ENCODE measurements at regions not wholly inside any gene's neighbourhood (a gene's known extent, or its start where the extent isn't known, plus 50 kb on each side); places are given as distances from the start of the nearest gene placed in this dataset.

DNA sequence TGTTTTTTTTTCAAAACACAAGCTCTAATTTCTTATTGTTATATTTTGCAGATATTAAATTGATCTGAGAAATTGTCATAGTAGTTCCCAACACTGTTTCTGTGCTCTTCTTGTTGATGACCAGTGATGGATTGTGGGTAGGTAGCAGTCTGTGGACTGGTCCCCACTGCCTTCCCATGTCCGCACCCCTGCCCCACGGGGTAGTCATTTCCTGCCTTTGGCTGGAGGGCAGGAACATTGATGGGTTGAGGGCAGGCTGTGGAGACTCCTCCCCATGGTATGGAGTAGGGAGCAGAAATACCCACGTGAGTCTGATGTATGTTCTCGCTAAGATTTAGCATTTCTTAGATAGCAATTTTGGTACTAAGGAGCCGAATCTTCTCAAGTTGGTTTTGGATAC, 762.0 kb downstream of the CDH8 start:
- no peak for DNase-seq
- H3K36me3 ChIP-seq: no peaks in the 10 kb centered on the region
- intact Hi-C loops (cut with DNase I; ENCODE audit: low total_unique reads): no loop called here
- no peaks in the 10 kb centered on the region for H3K27me3 ChIP-seq
- H3K4me1 ChIP-seq: no peaks in the 10 kb centered on the region
- peaks cover 0 to 7% (median 2%) of the 10 kb centered on the region in 4 donors for H3K9me3 ChIP-seq
- TF ChIP-seq POLR2AphosphoS5 (IDR thresholded peaks at IDR 0.05): no peak
- H3K27ac ChIP-seq: no peak overlapping the region
- 82 to 94% (median 89%) methylated on average over 5 of the region's 5 CpGs for WGBS, 5 donors
- H3K4me3 ChIP-seq: no peak overlapping the region

- Histone ChIP-seq H3K36me3 (no peaks in the 10 kb centered on the region), H3K9me3 (peaks cover 0 to 7% (median 2%) of the 10 kb centered on the region in 4 donors), H3K27ac (no peak overlapping the region), H3K27me3 (no peaks in the 10 kb centered on the region), H3K4me3 (no peak overlapping the region), H3K4me1 (no peaks in the 10 kb centered on the region)
- TF ChIP-seq POLR2AphosphoS5 (IDR thresholded peaks at IDR 0.05): no peak
- TF ChIP-seq, protein P1, sequence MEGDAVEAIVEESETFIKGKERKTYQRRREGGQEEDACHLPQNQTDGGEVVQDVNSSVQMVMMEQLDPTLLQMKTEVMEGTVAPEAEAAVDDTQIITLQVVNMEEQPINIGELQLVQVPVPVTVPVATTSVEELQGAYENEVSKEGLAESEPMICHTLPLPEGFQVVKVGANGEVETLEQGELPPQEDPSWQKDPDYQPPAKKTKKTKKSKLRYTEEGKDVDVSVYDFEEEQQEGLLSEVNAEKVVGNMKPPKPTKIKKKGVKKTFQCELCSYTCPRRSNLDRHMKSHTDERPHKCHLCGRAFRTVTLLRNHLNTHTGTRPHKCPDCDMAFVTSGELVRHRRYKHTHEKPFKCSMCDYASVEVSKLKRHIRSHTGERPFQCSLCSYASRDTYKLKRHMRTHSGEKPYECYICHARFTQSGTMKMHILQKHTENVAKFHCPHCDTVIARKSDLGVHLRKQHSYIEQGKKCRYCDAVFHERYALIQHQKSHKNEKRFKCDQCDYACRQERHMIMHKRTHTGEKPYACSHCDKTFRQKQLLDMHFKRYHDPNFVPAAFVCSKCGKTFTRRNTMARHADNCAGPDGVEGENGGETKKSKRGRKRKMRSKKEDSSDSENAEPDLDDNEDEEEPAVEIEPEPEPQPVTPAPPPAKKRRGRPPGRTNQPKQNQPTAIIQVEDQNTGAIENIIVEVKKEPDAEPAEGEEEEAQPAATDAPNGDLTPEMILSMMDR (IDR thresholded peaks at IDR 0.05): no peak
- no peak for DNase-seq
- intact Hi-C loops (cut with DNase I; ENCODE audit: low total_unique reads): no loop called here
Measured at GRCh38 chr16:61270726-61271125, 765.5 kb downstream of the CDH8 start.

- H3K27me3 ChIP-seq: no peaks in the 10 kb centered on the region
- H3K36me3 ChIP-seq: no peaks in the 10 kb centered on the region
- H3K4me3 ChIP-seq: no peak overlapping the region
- TF ChIP-seq POLR2A (IDR thresholded peaks at IDR 0.05) (no peak), EP300 (IDR thresholded peaks at IDR 0.05) (no peak), POLR2AphosphoS5 (IDR thresholded peaks at IDR 0.05) (no peak)
- TF ChIP-seq, protein P1 (IDR thresholded peaks at IDR 0.05): no peak
- no peak overlapping the region for H3K27ac ChIP-seq
- 91 to 93% (median 93%) methylated on average over 1 of the region's 1 CpG for WGBS, 5 donors
- no peaks in the 10 kb centered on the region for H3K9me3 ChIP-seq
- H3K4me1 ChIP-seq: no peaks in the 10 kb centered on the region
- no peak for DNase-seq
- intact Hi-C loops (cut with DNase I; ENCODE audit: low total_unique reads): no loop called here
Measured at GRCh38 chr16:61263400-61263799, 772.8 kb downstream of the CDH8 start.

DNA sequence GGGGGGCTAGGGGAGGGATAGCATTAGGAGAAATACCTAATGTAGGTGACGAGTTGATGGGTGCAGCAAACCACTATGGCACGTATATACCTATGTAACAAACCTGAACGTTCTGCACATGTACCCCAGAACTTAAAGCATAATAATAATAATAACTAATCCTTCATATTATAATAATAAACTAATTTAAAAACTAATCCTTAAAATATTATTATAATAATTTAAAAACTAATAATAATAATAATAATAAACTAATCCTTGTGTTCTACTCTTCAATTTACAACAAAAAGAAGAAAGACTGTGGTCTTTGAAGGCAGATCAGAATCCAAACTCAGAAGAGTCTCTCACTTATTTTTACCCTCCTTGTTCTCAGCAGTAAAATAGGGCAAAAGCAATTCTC, 774.9 kb downstream of the CDH8 start:
- intact Hi-C loops (cut with DNase I; ENCODE audit: low total_unique reads): no loop called here
- H3K27ac ChIP-seq: no peak overlapping the region
- no peaks in the 10 kb centered on the region for H3K27me3 ChIP-seq
- no peak for DNase-seq
- H3K36me3 ChIP-seq: no peaks in the 10 kb centered on the region
- H3K4me1 ChIP-seq: no peaks in the 10 kb centered on the region
- WGBS, 5 donors: 77 to 93% (median 89%) methylated on average over 3 of the region's 3 CpGs
- no peak for TF ChIP-seq POLR2A (IDR thresholded peaks at IDR 0.05)
- TF ChIP-seq POLR2AphosphoS5 (IDR thresholded peaks at IDR 0.05): no peak
- TF ChIP-seq EP300 (IDR thresholded peaks at IDR 0.05): no peak
- TF ChIP-seq, protein P1 (IDR thresholded peaks at IDR 0.05): no peak
- no peaks in the 10 kb centered on the region for H3K9me3 ChIP-seq
- no peak overlapping the region for H3K4me3 ChIP-seq

GRCh38 chr16:61246592-61246991, 789.6 kb downstream of the CDH8 start:
- Histone ChIP-seq H3K27ac (no peak overlapping the region), H3K9me3 (peaks cover 0 to 24% (median 5%) of the 10 kb centered on the region in 4 donors), H3K27me3 (no peaks in the 10 kb centered on the region), H3K4me1 (no peaks in the 10 kb centered on the region), H3K36me3 (no peaks in the 10 kb centered on the region), H3K4me3 (no peak overlapping the region)
- WGBS, 5 donors: 81 to 93% (median 89%) methylated on average over 1 of the region's 1 CpG
- DNase-seq: no peak
- intact Hi-C loops (cut with DNase I; ENCODE audit: low total_unique reads): no loop called here
- TF ChIP-seq, protein P1 (IDR thresholded peaks at IDR 0.05): no peak
- TF ChIP-seq POLR2A (IDR thresholded peaks at IDR 0.05): no peak
- TF ChIP-seq EP300 (IDR thresholded peaks at IDR 0.05): no peak
- no peak for TF ChIP-seq POLR2AphosphoS5 (IDR thresholded peaks at IDR 0.05)

All from stomach (tissue), 8 donors.